NCI-H2171 treated with DMSO at 0.1 percent for 48 hours (cell line): ENCODE measurements at regions not wholly inside any gene's neighbourhood (a gene's known extent, or its start where the extent isn't known, plus 50 kb on each side); places are given as distances from the start of the nearest gene placed in this dataset.
A peak's percentile ranks its signal among the peaks of the same experiment; 100 is the strongest.

ENCODE experiments used
- DNase-seq: peaks from one replicate; lab custom pipeline; 2025; lab: John Stamatoyannopoulos, UW

- DNase-seq: peak; percentile 27
Observed at GRCh38 chr12:114018669-114019068, 52.5 kb upstream of the RBM19 start.
